22Rv1 (cell line): ENCODE measurements at regions not wholly inside any gene's neighbourhood (a gene's known extent, or its start where the extent isn't known, plus 50 kb on each side); places are given as distances from the start of the nearest gene placed in this dataset.

Experiments used
- H3K27ac ChIP-seq: fragments of 450-650 bp; 2 replicates; pipeline ENCODE4 v1.5.1; 2017
- ZFX ChIP-seq: fragments of 450-650 bp; IDR thresholded peaks from 2 replicates; pipeline ENCODE4 v1.6.1; 2017; ENCODE audit warnings: antibody characterized with exemption, borderline replicate concordance
- TF ChIP-seq, protein P1 (sequence below): fragments of 450-650 bp; IDR thresholded peaks from 2 replicates; pipeline ENCODE4 v1.5.1; 2017; ENCODE audit warnings: mild to moderate bottlenecking

DNA sequence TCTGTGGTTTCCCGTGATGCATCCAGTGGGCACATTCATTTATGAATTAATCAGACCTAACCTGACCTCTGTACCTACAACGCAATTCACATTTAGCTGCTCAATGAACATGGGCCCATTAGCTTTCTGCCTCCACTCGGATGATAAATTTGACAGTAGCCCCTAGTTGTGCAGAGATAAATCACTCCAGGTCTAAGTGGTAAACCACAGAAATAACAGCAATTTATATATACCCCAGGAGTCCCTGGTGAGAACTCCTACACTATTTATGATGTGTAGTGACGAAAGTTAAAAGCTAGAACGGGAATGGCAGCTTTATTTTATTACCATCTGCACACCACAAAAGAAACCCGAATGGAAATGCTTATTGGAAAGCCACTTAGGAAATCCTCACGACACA is 371.5 kb downstream of the HAPSTR1 start:
- TF ChIP-seq ZFX, result no peak
- TF ChIP-seq, protein P1, sequence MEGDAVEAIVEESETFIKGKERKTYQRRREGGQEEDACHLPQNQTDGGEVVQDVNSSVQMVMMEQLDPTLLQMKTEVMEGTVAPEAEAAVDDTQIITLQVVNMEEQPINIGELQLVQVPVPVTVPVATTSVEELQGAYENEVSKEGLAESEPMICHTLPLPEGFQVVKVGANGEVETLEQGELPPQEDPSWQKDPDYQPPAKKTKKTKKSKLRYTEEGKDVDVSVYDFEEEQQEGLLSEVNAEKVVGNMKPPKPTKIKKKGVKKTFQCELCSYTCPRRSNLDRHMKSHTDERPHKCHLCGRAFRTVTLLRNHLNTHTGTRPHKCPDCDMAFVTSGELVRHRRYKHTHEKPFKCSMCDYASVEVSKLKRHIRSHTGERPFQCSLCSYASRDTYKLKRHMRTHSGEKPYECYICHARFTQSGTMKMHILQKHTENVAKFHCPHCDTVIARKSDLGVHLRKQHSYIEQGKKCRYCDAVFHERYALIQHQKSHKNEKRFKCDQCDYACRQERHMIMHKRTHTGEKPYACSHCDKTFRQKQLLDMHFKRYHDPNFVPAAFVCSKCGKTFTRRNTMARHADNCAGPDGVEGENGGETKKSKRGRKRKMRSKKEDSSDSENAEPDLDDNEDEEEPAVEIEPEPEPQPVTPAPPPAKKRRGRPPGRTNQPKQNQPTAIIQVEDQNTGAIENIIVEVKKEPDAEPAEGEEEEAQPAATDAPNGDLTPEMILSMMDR, result no peak
- H3K27ac ChIP-seq, result no peak overlapping the region

DNA sequence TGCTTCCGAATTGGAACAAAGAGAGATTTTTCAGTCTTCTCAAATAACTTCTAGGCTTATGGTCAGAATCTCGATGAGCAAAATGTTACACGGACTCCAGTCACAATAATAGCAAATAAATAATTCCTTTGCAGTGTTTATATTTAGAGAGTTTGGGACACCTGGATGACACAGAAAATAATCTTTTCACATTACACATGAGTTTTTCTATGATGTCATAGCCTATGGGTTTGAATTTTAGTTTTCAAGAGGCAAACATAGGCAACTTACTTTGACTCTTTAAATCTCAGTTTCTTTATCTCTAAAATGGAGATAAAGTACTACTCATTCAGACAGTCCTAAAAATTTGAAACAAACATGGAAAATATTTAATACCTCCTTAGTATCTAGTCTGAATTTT is 372.0 kb downstream of the HAPSTR1 start:
- TF ChIP-seq, protein P1, result no peak
- no peak for TF ChIP-seq ZFX
- H3K27ac ChIP-seq, result no peak overlapping the region

DNA sequence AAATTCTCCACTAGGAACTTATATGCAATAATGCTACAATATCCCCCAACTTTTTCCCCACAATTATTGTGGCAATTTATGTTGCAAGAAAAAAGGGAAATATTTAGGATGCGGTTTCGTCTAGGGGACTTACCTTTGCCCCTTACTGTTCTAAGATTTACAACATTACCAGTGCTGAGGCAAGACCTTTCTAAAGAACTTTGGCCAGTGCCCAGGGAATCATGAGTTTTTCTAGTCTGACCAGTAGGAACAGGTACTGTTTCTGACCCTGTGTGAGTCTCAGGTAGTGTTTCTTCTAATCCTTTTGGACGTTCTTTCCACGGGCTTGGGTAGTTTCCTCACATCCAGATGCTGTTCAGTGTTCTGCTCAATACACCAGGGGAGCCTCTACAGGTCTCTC is 373.7 kb downstream of the HAPSTR1 start:
- H3K27ac ChIP-seq, result no peak overlapping the region
- TF ChIP-seq, protein P1, result no peak
- no peak for TF ChIP-seq ZFX

DNA sequence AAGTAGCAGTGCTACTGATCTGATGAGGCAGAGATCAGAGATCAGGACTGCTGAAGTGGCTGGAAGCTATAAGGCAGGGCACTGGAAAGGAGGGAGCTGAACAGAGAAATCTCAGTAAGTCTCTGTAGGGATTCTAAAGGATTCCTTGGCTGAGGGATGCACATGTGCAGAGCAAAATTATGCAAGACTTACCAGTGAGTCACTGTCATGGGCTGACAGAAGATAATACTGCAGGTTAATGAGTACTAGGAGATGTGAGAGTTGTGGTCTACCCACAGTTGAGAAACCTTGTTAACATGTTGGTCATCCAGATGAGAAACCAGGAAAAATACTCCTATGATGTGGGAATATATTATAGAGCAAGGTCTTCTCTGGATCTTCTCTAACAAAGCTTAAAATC is 378.1 kb downstream of the HAPSTR1 start:
- H3K27ac ChIP-seq, result no peak overlapping the region
- TF ChIP-seq, protein P1, result no peak
- TF ChIP-seq ZFX, result no peak

DNA sequence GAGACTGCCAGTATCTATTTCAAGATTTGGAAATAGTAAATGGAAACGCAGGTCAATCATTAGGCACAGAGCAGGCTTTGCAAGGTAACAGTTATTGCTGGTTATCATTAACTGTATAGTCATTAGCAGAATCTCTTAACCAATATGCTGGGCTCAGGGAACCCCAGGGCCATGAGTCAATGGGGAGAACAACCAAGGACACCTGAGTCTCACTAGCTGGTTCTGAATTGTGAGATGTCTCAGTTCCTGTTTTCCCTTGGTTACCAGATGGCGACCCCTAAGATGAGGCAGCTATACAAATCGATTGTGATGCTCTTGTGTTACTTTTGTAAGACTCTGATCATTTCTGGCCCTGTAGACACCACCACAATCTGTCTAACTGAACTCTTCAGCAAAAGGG is 385.3 kb downstream of the HAPSTR1 start:
- no peak overlapping the region for H3K27ac ChIP-seq
- no peak for TF ChIP-seq ZFX
- TF ChIP-seq, protein P1, result no peak

DNA sequence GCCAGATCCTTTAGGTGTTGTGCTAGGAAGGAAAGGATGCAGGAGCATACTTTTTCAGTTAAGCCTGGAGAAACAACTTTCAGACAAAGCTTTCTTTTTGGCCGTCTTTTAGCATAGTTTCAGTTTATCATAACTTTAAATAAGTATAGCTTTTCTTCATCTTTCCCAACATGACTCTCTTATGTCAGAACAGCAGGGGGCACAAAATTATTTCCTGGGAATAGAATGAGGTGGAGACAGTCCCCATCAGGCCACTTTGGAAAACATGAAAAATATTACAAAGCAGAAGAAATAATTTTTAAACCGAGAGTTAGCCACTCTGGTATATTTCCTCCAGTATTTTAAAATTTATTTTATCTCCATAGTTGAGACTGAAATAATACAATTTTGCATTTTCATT is 387.6 kb downstream of the HAPSTR1 start:
- no peak overlapping the region for H3K27ac ChIP-seq
- TF ChIP-seq ZFX, result no peak
- TF ChIP-seq, protein P1, result no peak

DNA sequence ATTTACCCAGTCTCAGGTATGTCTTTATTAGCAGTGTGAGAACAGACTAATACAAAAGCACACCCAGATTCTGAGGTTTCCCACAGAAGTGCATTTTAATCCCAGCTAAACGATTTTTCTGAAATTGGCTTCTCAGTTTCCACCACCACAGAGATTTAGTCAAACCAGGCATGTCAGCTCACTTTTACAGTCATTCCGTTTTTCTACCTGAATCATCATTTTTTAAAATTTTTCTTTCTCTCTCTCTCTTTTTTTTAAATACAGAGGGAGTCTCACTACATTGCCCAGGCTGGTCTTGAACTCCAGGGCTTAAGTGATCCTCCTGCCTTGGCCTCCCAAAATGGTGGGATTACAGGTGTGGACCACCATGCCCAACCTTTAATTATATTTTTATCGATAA is 389.1 kb downstream of the HAPSTR1 start:
- TF ChIP-seq ZFX, result no peak
- TF ChIP-seq, protein P1, result no peak

More for the DNA sequence above, 389.1 kb downstream of the HAPSTR1 start:
- H3K27ac ChIP-seq, result no peak overlapping the region
